CD4-positive, alpha-beta T cell (primary cell): ENCODE measurements at regions not wholly inside any gene's neighbourhood (a gene's known extent, or its start where the extent isn't known, plus 50 kb on each side); places are given as distances from the start of the nearest gene placed in this dataset.

Source experiments
- ATAC-seq: fragments of 200-7000 bp; cut with Tn5 transposase; one replicate; pipeline ENCODE4 v1.10.0; 2022; ENCODE audit warnings: mild to moderate bottlenecking; ENCODE audit not compliant: poor library complexity
- CTCF ChIA-PET: fragments of 350-600 bp; sonication (Branson Sonifier 250); formaldehyde crosslinking; loops from one replicate; lab custom pipeline; 2021; ENCODE audit warnings: antibody characterized with exemption, inconsistent platforms; lab: Charles Lee
- POLR2A ChIA-PET: fragments of 350-600 bp; sonication (Branson Sonifier 250); formaldehyde crosslinking; loops from one replicate; lab custom pipeline; 2021; ENCODE audit warnings: antibody characterized with exemption, inconsistent platforms; lab: Charles Lee
- DNase-seq, 14 experiments: peaks; one replicate each; pipeline ENCODE4 v3.0.0-alpha.2; 2013 to 2020; ENCODE audit warnings: mixed read lengths in 2 of 14
- H3K27ac ChIP-seq, 2 donors: one replicate each; pipeline versions ENCODE4 v1.5.1 to v1.7.0; 2013; ENCODE audit warnings: low read length in 2 of 2, low read depth in 1 of 2, mild to moderate bottlenecking in 1 of 2
- H3K27me3 ChIP-seq, 2 experiments: 1 replicate in 1 of 2; 2 replicates in 1 of 2; pipeline versions ENCODE4 v1.6.1 to v1.7.0; 2013; ENCODE audit warnings: low read length in 2 of 2, control low read depth in 1 of 2, mild to moderate bottlenecking in 1 of 2, moderate library complexity in 1 of 2; ENCODE audit not compliant: insufficient read depth in 2 of 2, control insufficient read depth in 1 of 2
- H3K36me3 ChIP-seq: one replicate; pipeline ENCODE4 v1.6.1; 2013; ENCODE audit warnings: low read length, control low read depth; ENCODE audit not compliant: insufficient read depth
- H3K4me1 ChIP-seq: one replicate; pipeline ENCODE4 v1.6.1; 2013; ENCODE audit warnings: low read length, control low read depth; ENCODE audit not compliant: insufficient read depth
- H3K4me3 ChIP-seq: one replicate; pipeline ENCODE4 v1.5.1; 2013; ENCODE audit warnings: mild to moderate bottlenecking, low read length, moderate library complexity
- H3K9me3 ChIP-seq, 2 experiments: 1 replicate in 1 of 2; 2 replicates in 1 of 2; pipeline versions ENCODE4 v1.6.1 to v1.7.0; 2013; ENCODE audit warnings: low read length in 2 of 2, mild to moderate bottlenecking in 2 of 2, control low read depth in 1 of 2, moderate library complexity in 1 of 2; ENCODE audit not compliant: control insufficient read depth in 1 of 2, insufficient read depth in 1 of 2
- H3K27ac Mint-ChIP-seq: one replicate; pipeline ENCODE4 v1.8.0; 2020; ENCODE audit warnings: mixed read lengths
- H3K27me3 Mint-ChIP-seq: one replicate; pipeline ENCODE4 v1.8.0; 2021; ENCODE audit warnings: mixed read lengths
- H3K36me3 Mint-ChIP-seq: one replicate; pipeline ENCODE4 v1.8.0; 2021; ENCODE audit warnings: low read depth, mixed read lengths
- H3K4me1 Mint-ChIP-seq: one replicate; pipeline ENCODE4 v1.8.0; 2021; ENCODE audit warnings: low read depth, mixed read lengths
- H3K4me3 Mint-ChIP-seq: one replicate; pipeline ENCODE4 v1.8.0; 2020; ENCODE audit warnings: mild to moderate bottlenecking, mixed read lengths
- H3K9me3 Mint-ChIP-seq: one replicate; pipeline ENCODE4 v1.8.0; 2020; ENCODE audit warnings: mixed read lengths
- CTCF ChIP-seq: fragments of 200-600 bp; IDR thresholded peaks from one replicate; pipeline ENCODE4 v1.8.0; 2022; ENCODE audit warnings: antibody characterized with exemption, mild to moderate bottlenecking
- intact Hi-C, 2 experiments: fragments of 100-400 bp; cut with DNase I in 1 of 2; cut with micrococcal nuclease in 1 of 2; formaldehyde crosslinking; loops; one replicate each; pipeline versions ENCODE4 v1.15.1 to v1.9.0; 2023 to 2025; cut with DNase I, micrococcal nuclease

- Histone ChIP-seq H3K27me3 (no peaks in the 10 kb centered on the region), H3K4me3 (no peak overlapping the region), H3K27ac (no peak overlapping the region), H3K4me1 (no peaks in the 10 kb centered on the region), H3K9me3 (no peaks in the 10 kb centered on the region), H3K36me3 (no peaks in the 10 kb centered on the region)
- intact Hi-C loops: no loop called here
- POLR2A ChIA-PET: no interaction called here
- DNase-seq (no peak), ATAC-seq (no peak)
- Mint-ChIP-seq H3K36me3 (no peaks in the 10 kb centered on the region), H3K27me3 (no peaks in the 10 kb centered on the region), H3K9me3 (no peaks in the 10 kb centered on the region), H3K27ac (no peak overlapping the region), H3K4me3 (no peak overlapping the region), H3K4me1 (no peaks in the 10 kb centered on the region)
- CTCF ChIA-PET: no interaction called here
- no peak for TF ChIP-seq CTCF
Observed at GRCh38 chr9:91082731-91083130, 279.0 kb downstream of the AUH start.

- Mint-ChIP-seq H3K36me3 (no peaks in the 10 kb centered on the region), H3K4me1 (no peaks in the 10 kb centered on the region), H3K9me3 (no peaks in the 10 kb centered on the region), H3K27me3 (no peaks in the 10 kb centered on the region), H3K4me3 (no peak overlapping the region), H3K27ac (no peak overlapping the region)
- intact Hi-C loops: no loop called here
- ATAC-seq: no peak
- no peaks in the 10 kb centered on the region for H3K4me1 ChIP-seq
- H3K27me3 ChIP-seq: no peaks in the 10 kb centered on the region
- no peaks in the 10 kb centered on the region for H3K36me3 ChIP-seq
- H3K27ac ChIP-seq: no peak overlapping the region
- H3K4me3 ChIP-seq: no peak overlapping the region
- ChIA-PET POLR2A (no interaction called here), CTCF (no interaction called here)
- H3K9me3 ChIP-seq: no peaks in the 10 kb centered on the region
- DNase-seq: no peak
- no peak for TF ChIP-seq CTCF
Observed at GRCh38 chr9:91084896-91085516, 276.7 kb downstream of the AUH start.

GRCh38 chr9:91085517-91086291 is 276.0 kb downstream of the AUH start:
- POLR2A ChIA-PET: no interaction called here
- H3K36me3 ChIP-seq: no peaks in the 10 kb centered on the region
- ATAC-seq (no peak), DNase-seq (peak in 3 of 14 experiments; percentile 6 to 41 (median 25))
- H3K27me3 ChIP-seq: no peaks in the 10 kb centered on the region
- CTCF ChIA-PET: no interaction called here
- no peaks in the 10 kb centered on the region for H3K36me3 Mint-ChIP-seq
- no peak for TF ChIP-seq CTCF
- no peaks in the 10 kb centered on the region for H3K9me3 ChIP-seq
- H3K4me1 Mint-ChIP-seq: no peaks in the 10 kb centered on the region
- no peaks in the 10 kb centered on the region for H3K9me3 Mint-ChIP-seq
- H3K27ac Mint-ChIP-seq: no peak overlapping the region
- intact Hi-C loops: no loop called here
- no peak overlapping the region for H3K4me3 Mint-ChIP-seq
- no peaks in the 10 kb centered on the region for H3K4me1 ChIP-seq
- H3K4me3 ChIP-seq: no peak overlapping the region
- no peak overlapping the region for H3K27ac ChIP-seq
- no peaks in the 10 kb centered on the region for H3K27me3 Mint-ChIP-seq
